ENCODE measurements at regions not wholly inside any gene's neighbourhood (a gene's known extent, or its start where the extent isn't known, plus 50 kb on each side); places are given as distances from the start of the nearest gene placed in this dataset.
"Not testable (repeated sequence)": the region's sequence is repeated elsewhere in the genome, so short reads cannot be mapped to it uniquely, and the experiment has no call there.

- no peak for DNase-seq (ENCODE audit: low read depth)
These were observed 137.2 kb upstream of the ESX1 start for GRCh38 chrX:104391906-104392305.

- no peak for DNase-seq (ENCODE audit: low read depth)
These were observed 122.2 kb upstream of the ESX1 start for GRCh38 chrX:104376937-104377336.

GRCh38 chrX:104372547-104372946 is 117.8 kb upstream of the ESX1 start:
- DNase-seq (ENCODE audit: low read depth) = no peak

GRCh38 chrX:104370089-104370488 is 115.4 kb upstream of the ESX1 start:
- DNase-seq (ENCODE audit: low read depth) = peak; percentile 38

- DNase-seq (ENCODE audit: low read depth) = not testable (repeated sequence)
These were observed 106.0 kb upstream of the ESX1 start for GRCh38 chrX:104360774-104361173.

- no peak for DNase-seq (ENCODE audit: low read depth)
These were observed 104.4 kb upstream of the ESX1 start for GRCh38 chrX:104359124-104359523.

- DNase-seq (ENCODE audit: low read depth) = peak; percentile 78
These were observed 96.5 kb upstream of the ESX1 start for GRCh38 chrX:104351173-104351769.

- peak; percentile 42 for DNase-seq (ENCODE audit: low read depth)
These were observed 93.1 kb upstream of the ESX1 start for GRCh38 chrX:104347860-104348259.

- peak; percentile 84 for DNase-seq (ENCODE audit: low read depth)
These were observed 88.8 kb upstream of the ESX1 start for GRCh38 chrX:104343428-104344129.

GRCh38 chrX:104342065-104342464 is 87.3 kb upstream of the ESX1 start:
- DNase-seq (ENCODE audit: low read depth) = no peak

GRCh38 chrX:104335756-104336155 is 81.0 kb upstream of the ESX1 start:
- peak; percentile 87 for DNase-seq (ENCODE audit: low read depth)

- DNase-seq (ENCODE audit: low read depth) = no peak
These were observed 80.2 kb upstream of the ESX1 start for GRCh38 chrX:104334971-104335370.

- peak; percentile 83 for DNase-seq (ENCODE audit: low read depth)
These were observed 76.2 kb upstream of the ESX1 start for GRCh38 chrX:104330966-104331365.

- DNase-seq (ENCODE audit: low read depth) = no peak
These were observed 75.0 kb upstream of the ESX1 start for GRCh38 chrX:104329731-104330130.

- DNase-seq (ENCODE audit: low read depth) = no peak
These were observed 70.5 kb upstream of the ESX1 start for GRCh38 chrX:104325213-104325585.

GRCh38 chrX:104324461-104325212 is 69.9 kb upstream of the ESX1 start:
- no peak for DNase-seq (ENCODE audit: low read depth)

- DNase-seq (ENCODE audit: low read depth) = no peak
These were observed 64.6 kb upstream of the ESX1 start for GRCh38 chrX:104319346-104319745.

- DNase-seq (ENCODE audit: low read depth) = peak; percentile 62
These were observed 63.7 kb upstream of the ESX1 start for GRCh38 chrX:104318330-104319009.

GRCh38 chrX:104316739-104317138 is 62.0 kb upstream of the ESX1 start:
- no peak for DNase-seq (ENCODE audit: low read depth)

- peak; percentile 86 for DNase-seq (ENCODE audit: low read depth)
These were observed 60.8 kb upstream of the ESX1 start for GRCh38 chrX:104315555-104315954.

GRCh38 chrX:104310657-104311254 is 56.0 kb upstream of the ESX1 start:
- DNase-seq (ENCODE audit: low read depth) = no peak

- peak; percentile 50 for DNase-seq (ENCODE audit: low read depth)
These were observed 55.4 kb upstream of the ESX1 start for GRCh38 chrX:104310090-104310489.
